ENCODE measurements at regions not wholly inside any gene's neighbourhood (a gene's known extent, or its start where the extent isn't known, plus 50 kb on each side); places are given as distances from the start of the nearest gene placed in this dataset.
A peak's percentile ranks its signal among the peaks of the same experiment; 100 is the strongest.

DNA sequence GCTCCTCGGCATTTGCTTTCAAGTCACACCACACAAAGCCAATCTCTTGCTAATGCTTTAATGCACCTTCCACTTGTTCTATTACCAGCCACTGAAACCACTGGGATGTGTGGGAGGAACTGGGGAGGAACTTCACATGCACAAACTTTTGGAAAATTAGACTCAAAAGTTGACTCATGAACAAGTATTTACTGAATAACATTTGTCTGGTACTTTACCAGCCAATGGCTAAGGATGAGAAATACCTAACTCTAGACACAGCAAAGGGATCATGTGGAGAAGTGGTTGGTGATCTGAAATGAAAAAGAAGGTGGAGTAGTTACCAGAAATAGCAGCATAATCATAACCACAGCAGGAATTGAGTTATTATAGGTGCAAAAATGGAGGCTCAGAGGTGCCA, 554.0 kb upstream of the NOX3 start:
- TF ChIP-seq, protein P1, sequence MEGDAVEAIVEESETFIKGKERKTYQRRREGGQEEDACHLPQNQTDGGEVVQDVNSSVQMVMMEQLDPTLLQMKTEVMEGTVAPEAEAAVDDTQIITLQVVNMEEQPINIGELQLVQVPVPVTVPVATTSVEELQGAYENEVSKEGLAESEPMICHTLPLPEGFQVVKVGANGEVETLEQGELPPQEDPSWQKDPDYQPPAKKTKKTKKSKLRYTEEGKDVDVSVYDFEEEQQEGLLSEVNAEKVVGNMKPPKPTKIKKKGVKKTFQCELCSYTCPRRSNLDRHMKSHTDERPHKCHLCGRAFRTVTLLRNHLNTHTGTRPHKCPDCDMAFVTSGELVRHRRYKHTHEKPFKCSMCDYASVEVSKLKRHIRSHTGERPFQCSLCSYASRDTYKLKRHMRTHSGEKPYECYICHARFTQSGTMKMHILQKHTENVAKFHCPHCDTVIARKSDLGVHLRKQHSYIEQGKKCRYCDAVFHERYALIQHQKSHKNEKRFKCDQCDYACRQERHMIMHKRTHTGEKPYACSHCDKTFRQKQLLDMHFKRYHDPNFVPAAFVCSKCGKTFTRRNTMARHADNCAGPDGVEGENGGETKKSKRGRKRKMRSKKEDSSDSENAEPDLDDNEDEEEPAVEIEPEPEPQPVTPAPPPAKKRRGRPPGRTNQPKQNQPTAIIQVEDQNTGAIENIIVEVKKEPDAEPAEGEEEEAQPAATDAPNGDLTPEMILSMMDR (IDR thresholded peaks at IDR 0.05; ENCODE audit: insufficient read depth, low read length, poor library complexity, severe bottlenecking), result no peak
- Histone ChIP-seq H3K27me3 (ENCODE audit: control insufficient read depth, insufficient read depth, low read length) (no peaks in the 10 kb centered on the region), H3K4me3 (ENCODE audit: low read depth, low read length) (no peak overlapping the region), H3K36me3 (ENCODE audit: control insufficient read depth, insufficient read depth, low read length) (no peaks in the 10 kb centered on the region)
- no peak for DNase-seq (ENCODE audit: low read depth)

DNA sequence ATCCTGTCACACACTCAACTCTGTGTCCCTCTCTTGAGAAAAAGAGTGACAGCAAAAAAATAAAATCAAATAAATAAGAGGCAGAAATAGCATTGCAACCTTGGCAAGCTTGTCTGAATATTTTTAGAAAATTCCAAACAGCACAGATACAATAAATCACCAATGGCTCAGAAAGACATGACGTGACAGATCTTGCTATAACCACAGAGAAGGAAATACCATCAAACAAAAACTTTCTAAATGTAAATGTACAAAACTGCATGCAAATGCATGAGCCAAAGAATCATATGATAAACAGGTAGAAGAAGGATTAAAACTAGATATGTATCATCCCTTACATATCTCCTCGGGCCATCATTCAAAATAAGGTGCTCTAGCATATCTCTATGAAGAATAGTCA, 549.2 kb upstream of the NOX3 start:
- Histone ChIP-seq H3K4me3 (ENCODE audit: low read depth, low read length) (no peak overlapping the region), H3K27me3 (ENCODE audit: control insufficient read depth, insufficient read depth, low read length) (no peaks in the 10 kb centered on the region), H3K36me3 (ENCODE audit: control insufficient read depth, insufficient read depth, low read length) (no peaks in the 10 kb centered on the region)
- TF ChIP-seq, protein P1 (IDR thresholded peaks at IDR 0.05; ENCODE audit: insufficient read depth, low read length, poor library complexity, severe bottlenecking), result no peak
- no peak for DNase-seq (ENCODE audit: low read depth)

DNA sequence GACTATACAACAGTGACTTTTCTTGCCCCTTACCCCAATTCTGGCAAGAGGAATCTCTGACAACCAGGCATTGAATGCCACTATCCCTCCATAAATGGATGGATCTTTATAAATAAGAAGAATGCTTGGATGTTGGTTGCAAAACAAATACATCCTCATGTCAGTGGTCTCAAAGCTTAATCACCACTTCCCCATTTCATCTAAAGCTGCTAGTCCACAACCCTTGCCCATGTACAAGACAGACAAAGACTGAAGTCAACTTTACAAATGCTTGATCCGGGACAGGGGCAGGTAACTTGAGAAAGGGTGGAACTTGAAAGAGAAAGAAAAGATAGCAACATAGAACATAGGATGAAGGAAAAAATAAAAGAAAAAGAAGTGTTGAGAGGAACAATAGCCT, 540.5 kb upstream of the NOX3 start:
- Histone ChIP-seq H3K27me3 (ENCODE audit: control insufficient read depth, insufficient read depth, low read length) (no peaks in the 10 kb centered on the region), H3K4me3 (ENCODE audit: low read depth, low read length) (no peak overlapping the region), H3K36me3 (ENCODE audit: control insufficient read depth, insufficient read depth, low read length) (no peaks in the 10 kb centered on the region)
- no peak for DNase-seq (ENCODE audit: low read depth)
- TF ChIP-seq, protein P1 (IDR thresholded peaks at IDR 0.05; ENCODE audit: insufficient read depth, low read length, poor library complexity, severe bottlenecking), result no peak

DNA sequence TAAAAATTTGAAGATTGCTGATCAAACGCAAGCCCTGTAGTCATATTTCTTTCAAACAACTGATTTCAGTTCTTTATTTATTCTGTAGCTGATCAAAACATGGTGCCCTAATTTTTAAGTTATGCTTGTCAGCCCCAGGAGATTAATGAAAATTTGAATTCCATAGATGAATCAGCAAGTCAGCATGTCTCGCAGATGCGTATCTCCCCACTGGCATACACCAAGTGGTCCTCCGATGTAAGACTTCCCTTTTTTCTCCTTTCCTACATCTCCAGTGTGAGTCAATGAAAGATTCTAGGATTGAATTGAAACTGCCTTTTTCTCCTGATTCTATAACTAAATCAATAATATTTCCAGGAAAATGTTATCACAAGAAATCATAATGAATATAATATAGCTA, 539.6 kb upstream of the NOX3 start:
- Histone ChIP-seq H3K36me3 (ENCODE audit: control insufficient read depth, insufficient read depth, low read length) (no peaks in the 10 kb centered on the region), H3K4me3 (ENCODE audit: low read depth, low read length) (no peak overlapping the region), H3K27me3 (ENCODE audit: control insufficient read depth, insufficient read depth, low read length) (no peaks in the 10 kb centered on the region)
- DNase-seq (ENCODE audit: low read depth), result no peak
- TF ChIP-seq, protein P1 (IDR thresholded peaks at IDR 0.05; ENCODE audit: insufficient read depth, low read length, poor library complexity, severe bottlenecking), result no peak

DNA sequence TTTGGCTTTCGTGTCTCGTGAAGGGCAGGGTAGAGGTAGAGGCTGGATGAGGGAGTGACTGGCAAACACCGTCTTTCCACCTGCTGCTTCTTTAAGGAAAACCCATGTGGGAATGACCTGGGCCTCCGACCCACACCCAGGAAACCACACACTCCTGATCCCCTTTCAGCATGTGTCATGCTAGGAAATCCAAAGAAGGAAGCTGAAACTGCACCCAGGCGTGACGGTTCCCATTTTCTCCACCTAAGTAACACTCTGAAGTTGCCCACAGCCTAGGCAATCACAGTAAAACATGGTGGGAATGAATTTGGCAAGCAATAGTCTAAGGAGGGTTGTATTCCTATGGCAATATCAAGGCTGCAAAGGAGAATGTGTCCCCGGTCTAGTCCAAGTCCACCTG, 538.4 kb upstream of the NOX3 start:
- Histone ChIP-seq H3K4me3 (ENCODE audit: low read depth, low read length) (no peak overlapping the region), H3K27me3 (ENCODE audit: control insufficient read depth, insufficient read depth, low read length) (no peaks in the 10 kb centered on the region), H3K36me3 (ENCODE audit: control insufficient read depth, insufficient read depth, low read length) (no peaks in the 10 kb centered on the region)
- TF ChIP-seq, protein P1 (IDR thresholded peaks at IDR 0.05; ENCODE audit: insufficient read depth, low read length, poor library complexity, severe bottlenecking), result no peak
- DNase-seq (ENCODE audit: low read depth), result peak; percentile 53

DNA sequence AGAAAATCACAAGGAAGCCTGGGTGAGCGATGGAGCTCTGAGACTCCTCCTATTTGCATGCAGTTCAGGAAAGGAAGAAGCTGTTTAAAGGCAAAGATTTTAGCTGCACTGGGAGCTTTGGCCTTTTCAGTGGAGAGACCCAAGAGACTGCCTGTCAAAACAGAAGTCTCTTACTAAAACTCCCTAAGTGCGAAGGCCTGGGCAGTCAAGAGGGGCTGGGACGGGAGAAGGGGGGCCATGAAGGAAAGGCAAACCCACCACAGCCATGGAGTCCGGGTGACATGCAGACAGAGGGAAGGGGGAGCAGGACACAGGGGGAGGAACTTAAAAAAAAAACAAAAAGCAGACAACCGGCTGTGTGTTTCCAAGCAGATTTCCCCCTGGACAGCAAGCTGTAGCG, 537.6 kb upstream of the NOX3 start:
- TF ChIP-seq, protein P1 (IDR thresholded peaks at IDR 0.05; ENCODE audit: insufficient read depth, low read length, poor library complexity, severe bottlenecking), result no peak

More for the DNA sequence above, 537.6 kb upstream of the NOX3 start:
- no peak for DNase-seq (ENCODE audit: low read depth)
- Histone ChIP-seq H3K27me3 (ENCODE audit: control insufficient read depth, insufficient read depth, low read length) (no peaks in the 10 kb centered on the region), H3K36me3 (ENCODE audit: control insufficient read depth, insufficient read depth, low read length) (no peaks in the 10 kb centered on the region), H3K4me3 (ENCODE audit: low read depth, low read length) (no peak overlapping the region)
